ENCODE measurements at regions not wholly inside any gene's neighbourhood (a gene's known extent, or its start where the extent isn't known, plus 50 kb on each side); places are given as distances from the start of the nearest gene placed in this dataset.

GRCh38 chr15:95368755-95369601 is 961.5 kb upstream of the NR2F2 start:
- DNase-seq (ENCODE audit: low read depth in 2 of 2), result no peak

- no peak for DNase-seq (ENCODE audit: low read depth in 2 of 2)
These were observed 960.2 kb upstream of the NR2F2 start for GRCh38 chr15:95370291-95370690.

- DNase-seq (ENCODE audit: low read depth in 2 of 2), result no peak
These were observed 958.8 kb upstream of the NR2F2 start for GRCh38 chr15:95371664-95372063.

GRCh38 chr15:95375281-95375680 is 955.2 kb upstream of the NR2F2 start:
- DNase-seq (ENCODE audit: low read depth in 2 of 2), result no peak

GRCh38 chr15:95377258-95377852 is 953.1 kb upstream of the NR2F2 start:
- no peak for DNase-seq (ENCODE audit: low read depth in 2 of 2)

- no peak for DNase-seq (ENCODE audit: low read depth in 2 of 2)
These were observed 936.1 kb upstream of the NR2F2 start for GRCh38 chr15:95394186-95395067.

GRCh38 chr15:95400428-95400827 is 930.1 kb upstream of the NR2F2 start:
- no peak for DNase-seq (ENCODE audit: low read depth in 2 of 2)

GRCh38 chr15:95401587-95401986 is 928.9 kb upstream of the NR2F2 start:
- DNase-seq (ENCODE audit: low read depth in 2 of 2), result no peak

DNA sequence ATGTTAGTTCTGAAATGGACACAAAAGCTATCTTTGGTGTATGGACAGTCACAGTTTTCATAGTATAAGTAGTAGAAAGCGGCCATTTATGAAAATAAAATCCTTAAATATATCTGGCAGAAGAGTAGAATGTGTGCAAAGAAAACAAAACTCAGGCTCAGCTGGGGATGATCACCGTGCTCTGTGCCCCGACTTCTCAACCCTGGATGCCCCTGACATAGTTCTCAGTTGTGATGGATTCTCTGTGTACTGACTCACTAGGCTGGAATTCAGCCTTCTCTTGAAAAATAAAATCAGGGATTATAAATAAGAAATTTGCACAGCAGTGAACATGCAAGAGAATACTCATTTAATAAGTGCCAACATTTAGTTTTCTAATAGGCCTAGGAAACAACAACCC is 925.1 kb upstream of the NR2F2 start:
- no peak for DNase-seq (ENCODE audit: low read depth in 2 of 2)

DNA sequence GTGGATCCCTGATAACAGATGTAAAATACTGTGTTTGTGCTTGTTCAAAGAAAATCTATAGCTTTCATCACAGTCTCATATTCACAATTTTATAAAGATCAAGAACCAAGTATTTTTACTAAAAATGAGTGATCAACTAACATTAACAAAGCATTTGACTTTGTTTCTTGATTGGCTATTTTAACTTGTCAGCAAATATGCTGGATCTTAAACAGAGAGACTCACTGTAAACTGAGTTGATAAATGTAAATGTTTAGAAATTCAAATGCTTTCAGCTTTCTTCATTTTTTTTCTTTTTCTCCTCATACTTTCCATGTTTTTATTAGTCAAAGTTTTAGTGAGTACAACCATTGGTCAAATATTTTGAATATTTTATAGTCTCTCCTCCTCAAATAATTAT is 923.0 kb upstream of the NR2F2 start:
- no peak for DNase-seq (ENCODE audit: low read depth in 2 of 2)

DNA sequence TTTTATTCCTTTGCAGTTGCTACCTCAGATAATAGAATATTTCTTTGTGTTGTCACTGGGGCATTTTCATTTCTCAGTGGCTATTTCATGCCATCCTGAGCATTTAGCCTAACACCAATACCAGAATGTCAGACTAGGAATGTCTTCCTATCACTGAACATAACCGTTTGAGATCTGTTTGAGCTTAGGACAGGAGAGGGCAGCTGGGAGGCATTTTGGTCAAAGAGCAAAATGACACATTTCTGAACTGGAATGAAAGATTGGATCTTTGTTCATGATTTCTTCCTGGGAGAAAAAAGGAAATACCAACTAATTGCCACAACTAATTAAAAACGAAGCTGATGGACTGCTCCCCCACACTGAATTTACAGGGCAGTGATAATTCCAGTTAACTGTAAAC is 921.3 kb upstream of the NR2F2 start:
- no peak for DNase-seq (ENCODE audit: low read depth in 2 of 2)

DNA sequence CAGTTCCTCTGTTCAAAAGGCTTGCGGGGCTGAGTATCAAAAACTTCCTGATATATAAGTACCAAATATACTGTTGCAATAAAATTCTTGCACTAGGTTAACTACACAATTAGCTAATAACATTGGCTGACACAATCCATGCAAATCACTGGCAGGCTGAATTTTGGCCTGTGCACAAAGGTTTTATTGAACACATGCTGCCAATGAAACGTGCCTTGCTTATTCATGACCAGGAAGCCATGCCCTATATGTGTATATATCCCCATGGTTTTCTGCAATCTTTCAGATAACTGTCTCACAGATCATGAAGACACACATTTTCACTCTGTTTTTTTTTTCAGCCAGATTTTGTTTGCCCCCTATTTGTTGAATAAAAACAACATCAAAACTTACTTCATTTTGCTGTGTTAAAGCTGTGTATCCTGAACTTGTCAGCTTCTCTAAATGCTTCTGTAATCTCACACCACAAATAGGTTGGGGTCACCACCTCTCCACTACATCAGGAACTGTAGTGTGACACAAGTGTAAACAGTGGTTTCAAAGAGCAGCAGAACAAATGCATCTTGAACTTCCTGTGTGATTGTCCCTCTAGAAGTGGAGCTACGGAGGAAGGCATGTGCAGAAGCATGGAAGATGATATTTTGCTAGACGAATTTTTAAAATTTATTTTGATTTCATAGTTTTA is 920.7 kb upstream of the NR2F2 start:
- no peak for DNase-seq (ENCODE audit: low read depth in 2 of 2)

DNA sequence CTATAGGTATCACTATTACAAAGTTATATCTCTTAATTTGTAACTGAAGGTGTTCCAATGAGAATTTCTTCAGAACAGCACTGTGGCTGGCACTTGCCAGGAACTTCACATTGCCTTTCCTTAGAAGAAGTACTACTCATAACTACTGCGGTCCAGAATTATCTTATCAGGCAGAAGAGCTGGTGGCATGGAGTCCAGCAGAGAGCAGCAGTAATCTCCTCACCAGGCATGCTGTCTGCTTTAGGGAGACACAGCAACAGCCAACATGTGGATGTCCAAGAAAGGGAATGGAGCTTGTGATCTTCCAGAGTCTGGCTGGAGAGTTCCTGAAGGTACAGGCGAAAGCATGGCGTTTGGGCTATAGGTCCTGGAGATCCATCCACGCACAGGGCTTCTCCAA is 919.7 kb upstream of the NR2F2 start:
- no peak for DNase-seq (ENCODE audit: low read depth in 2 of 2)

DNA sequence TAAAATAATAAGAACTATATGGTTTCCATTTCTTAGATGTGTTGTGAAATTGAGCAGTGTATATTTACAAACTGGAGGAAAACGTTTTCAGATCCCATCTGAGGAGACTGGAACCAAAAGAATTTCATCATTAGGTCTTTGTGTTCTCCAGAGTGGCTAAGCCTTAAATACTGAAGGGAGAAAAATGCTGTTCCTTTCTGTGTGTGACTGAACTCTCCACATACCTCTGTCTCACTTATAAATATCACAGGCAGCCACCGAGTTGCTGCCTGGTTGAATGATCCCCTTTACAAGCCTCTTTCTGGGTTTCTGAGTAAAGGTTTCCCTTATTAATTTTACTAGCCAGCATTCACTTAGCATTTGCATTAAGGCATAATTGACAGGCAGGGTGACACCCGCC is 913.9 kb upstream of the NR2F2 start:
- no peak for DNase-seq (ENCODE audit: low read depth in 2 of 2)

- DNase-seq (ENCODE audit: low read depth in 2 of 2), result no peak
These were observed 912.7 kb upstream of the NR2F2 start for GRCh38 chr15:95417761-95418160.

DNA sequence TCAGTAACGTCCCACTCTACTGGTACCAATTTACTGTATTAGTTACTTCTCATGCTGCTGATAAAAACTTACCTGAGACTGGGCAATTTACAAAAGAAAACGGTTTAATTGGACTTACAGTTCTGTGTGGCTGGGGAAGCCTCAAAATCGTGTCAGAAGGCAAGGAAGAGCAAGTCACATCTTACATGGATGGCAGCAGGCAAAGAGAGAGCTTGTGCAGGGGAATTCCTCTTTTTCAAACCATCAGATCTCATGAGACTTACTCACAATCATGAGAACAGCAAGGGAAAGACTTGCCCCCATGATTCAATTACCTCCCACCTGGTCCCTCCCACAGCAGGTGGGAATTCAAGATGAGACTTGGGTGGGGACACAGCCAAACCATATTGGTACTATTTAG is 908.2 kb upstream of the NR2F2 start:
- DNase-seq (ENCODE audit: low read depth in 2 of 2), result no peak

DNA sequence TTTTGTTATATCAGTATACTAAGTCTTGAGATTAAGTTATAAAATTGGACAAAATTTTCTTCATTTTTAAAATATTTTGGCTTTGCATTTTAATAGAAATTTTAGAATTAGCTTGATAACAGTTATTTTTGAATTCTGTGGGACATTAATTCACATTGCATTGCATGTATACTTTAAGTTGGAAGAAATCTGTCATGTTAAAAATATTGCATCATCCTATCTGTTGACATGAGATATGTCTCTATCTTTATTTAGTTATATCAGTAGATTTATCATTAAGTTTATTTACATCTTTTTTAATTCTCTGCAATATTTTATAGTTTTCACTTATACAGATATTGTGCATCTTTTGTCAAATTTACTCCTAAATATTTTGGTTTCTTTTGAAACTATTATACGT is 904.6 kb upstream of the NR2F2 start:
- no peak for DNase-seq (ENCODE audit: low read depth in 2 of 2)

GRCh38 chr15:95429345-95429744 is 901.2 kb upstream of the NR2F2 start:
- no peak for DNase-seq (ENCODE audit: low read depth in 2 of 2)

- DNase-seq (ENCODE audit: low read depth in 2 of 2), result no peak
These were observed 899.0 kb upstream of the NR2F2 start for GRCh38 chr15:95431518-95431917.

DNA sequence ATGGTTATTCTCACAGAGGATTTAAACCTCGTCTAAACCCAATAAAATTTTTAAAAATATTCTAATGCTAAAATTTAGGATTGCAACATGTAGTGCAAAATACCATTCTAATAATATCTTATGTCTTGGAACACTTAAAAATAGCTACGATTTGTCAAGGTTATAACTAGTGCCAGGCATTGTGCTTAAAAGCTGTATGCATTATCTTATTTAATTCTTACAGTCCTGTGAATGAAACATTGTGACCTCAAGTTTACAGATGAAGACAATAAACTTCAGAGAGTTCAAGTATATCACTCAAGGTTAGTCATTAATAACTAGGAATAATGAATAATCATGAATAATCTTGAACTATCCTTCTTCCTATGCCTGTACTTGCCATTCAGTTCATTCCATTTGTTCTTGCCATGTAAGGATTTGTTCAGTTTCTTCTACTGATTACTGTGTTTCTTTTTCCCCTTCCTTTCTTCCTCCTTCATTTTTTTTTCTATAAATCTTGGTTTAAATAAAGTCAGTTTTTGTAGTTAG is 897.6 kb upstream of the NR2F2 start:
- no peak for DNase-seq (ENCODE audit: low read depth in 2 of 2)

GRCh38 chr15:95439922-95440376 is 890.6 kb upstream of the NR2F2 start:
- no peak for DNase-seq (ENCODE audit: low read depth in 2 of 2)

GRCh38 chr15:95440712-95441111 is 889.8 kb upstream of the NR2F2 start:
- no peak for DNase-seq (ENCODE audit: low read depth in 2 of 2)
